ENCODE measurements at regions not wholly inside any gene's neighbourhood (a gene's known extent, or its start where the extent isn't known, plus 50 kb on each side); places are given as distances from the start of the nearest gene placed in this dataset.

- no peaks in the 10 kb centered on the region for H3K4me1 Mint-ChIP-seq
- H3K9me3 Mint-ChIP-seq, result no peaks in the 10 kb centered on the region; the same call in 2 of the 3 replicates
- H3K9me2 ChIP-seq (ENCODE audit: insufficient read depth), result 0 out of 2 replicates have a peak, but pooled peaks cover 7% of the 10 kb centered on the region
- DNase-seq (ENCODE audit: low spot score), result no peak
- no peaks in the 10 kb centered on the region; the same call in 2 of the 3 replicates for H3K36me3 Mint-ChIP-seq (ENCODE audit: low read depth)
- no peaks in the 10 kb centered on the region for H3K36me3 ChIP-seq (ENCODE audit: insufficient read depth)
- H4K20me1 ChIP-seq (replicated peaks; ENCODE audit: insufficient read depth), result no peaks in the 10 kb centered on the region
- H3K4me1 ChIP-seq (ENCODE audit: insufficient read depth), result no peaks in the 10 kb centered on the region
- H3K27me3 Mint-ChIP-seq (ENCODE audit: insufficient read depth, low read depth, poor library complexity), result peaks cover 6% of the 10 kb centered on the region
- no peaks in the 10 kb centered on the region for H3K27me3 ChIP-seq (ENCODE audit: insufficient read depth)
- H3K4me3 Mint-ChIP-seq, result no peak overlapping the region
- H3K27ac Mint-ChIP-seq, result no peak overlapping the region
- TF ChIP-seq ZNF462 (CRISPR knock-in tag; IDR thresholded peaks at IDR 0.05) (no peak), STAT1 (IDR thresholded peaks at IDR 0.05; ENCODE audit: unreplicated experiment) (no peak), NANOG (IDR thresholded peaks at IDR 0.05; ENCODE audit: borderline replicate concordance) (no peak), ETS1 (IDR thresholded peaks at IDR 0.05) (no peak), ZNF114 (CRISPR knock-in tag; IDR thresholded peaks at IDR 0.05) (no peak), JUNB (IDR thresholded peaks at IDR 0.05; ENCODE audit: unreplicated experiment) (no peak), REST (IDR thresholded peaks at IDR 0.05; ENCODE audit: unreplicated experiment) (no peak)
- H3K4me2 ChIP-seq, result no peak overlapping the region
- no peaks in the 10 kb centered on the region for H3K79me2 ChIP-seq (replicated peaks; ENCODE audit: insufficient read depth)
- ATAC-seq, result no peak
- H3K27ac ChIP-seq (ENCODE audit: low read depth), result no peak overlapping the region
- H3K4me3 ChIP-seq, result no peak overlapping the region
- H3F3A ChIP-seq (replicated peaks; ENCODE audit: low read depth), result no peaks in the 10 kb centered on the region
- no peak overlapping the region for H2AFZ ChIP-seq
Observed at GRCh38 chr19:30783212-30783611, 411.0 kb downstream of the ZNF536 start.
